ENCODE measurements at regions not wholly inside any gene's neighbourhood (a gene's known extent, or its start where the extent isn't known, plus 50 kb on each side); places are given as distances from the start of the nearest gene placed in this dataset.

DNA sequence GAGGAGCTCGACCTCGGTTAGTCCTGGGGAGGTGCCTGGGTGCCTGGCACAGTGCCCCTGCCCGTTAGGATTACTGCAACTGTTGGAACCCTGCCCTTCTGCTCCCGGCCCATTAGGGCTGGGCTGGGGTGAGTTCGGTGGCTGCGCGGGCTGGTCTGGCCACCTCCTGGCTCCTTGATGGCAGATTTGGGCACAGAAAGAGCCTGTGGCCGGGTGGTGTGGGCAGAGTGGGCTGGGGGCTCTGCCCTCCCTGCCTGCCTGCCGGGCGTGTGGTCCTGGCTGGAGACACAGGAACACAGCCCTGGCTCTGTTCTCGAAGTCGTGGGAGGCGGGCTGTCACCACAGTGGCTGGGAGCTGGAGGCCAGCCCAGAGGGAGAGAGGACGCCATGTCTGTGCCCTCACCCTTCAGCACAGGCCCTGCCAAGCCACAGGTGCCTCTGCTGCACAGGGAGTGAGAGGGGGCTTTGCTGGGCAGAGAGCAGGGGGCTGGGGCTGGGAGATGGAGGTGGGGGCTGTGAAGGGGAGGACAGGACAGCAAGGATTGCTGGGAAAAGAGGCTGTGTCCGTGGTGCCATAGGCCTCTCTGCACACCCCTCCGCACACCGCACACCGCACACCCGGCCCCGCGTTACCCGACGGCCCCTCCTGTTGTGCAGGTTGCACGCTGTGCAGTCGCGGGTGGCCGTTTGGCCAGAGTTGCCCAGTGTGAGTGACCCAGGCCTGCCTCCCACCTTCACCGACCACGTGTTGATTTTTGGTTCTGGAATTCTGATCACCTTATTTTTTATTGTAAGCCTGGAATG lies 236.6 kb upstream of the GSE1 start:
- no peak for DNase-seq (ENCODE audit: low read depth in 3 of 3)

DNA sequence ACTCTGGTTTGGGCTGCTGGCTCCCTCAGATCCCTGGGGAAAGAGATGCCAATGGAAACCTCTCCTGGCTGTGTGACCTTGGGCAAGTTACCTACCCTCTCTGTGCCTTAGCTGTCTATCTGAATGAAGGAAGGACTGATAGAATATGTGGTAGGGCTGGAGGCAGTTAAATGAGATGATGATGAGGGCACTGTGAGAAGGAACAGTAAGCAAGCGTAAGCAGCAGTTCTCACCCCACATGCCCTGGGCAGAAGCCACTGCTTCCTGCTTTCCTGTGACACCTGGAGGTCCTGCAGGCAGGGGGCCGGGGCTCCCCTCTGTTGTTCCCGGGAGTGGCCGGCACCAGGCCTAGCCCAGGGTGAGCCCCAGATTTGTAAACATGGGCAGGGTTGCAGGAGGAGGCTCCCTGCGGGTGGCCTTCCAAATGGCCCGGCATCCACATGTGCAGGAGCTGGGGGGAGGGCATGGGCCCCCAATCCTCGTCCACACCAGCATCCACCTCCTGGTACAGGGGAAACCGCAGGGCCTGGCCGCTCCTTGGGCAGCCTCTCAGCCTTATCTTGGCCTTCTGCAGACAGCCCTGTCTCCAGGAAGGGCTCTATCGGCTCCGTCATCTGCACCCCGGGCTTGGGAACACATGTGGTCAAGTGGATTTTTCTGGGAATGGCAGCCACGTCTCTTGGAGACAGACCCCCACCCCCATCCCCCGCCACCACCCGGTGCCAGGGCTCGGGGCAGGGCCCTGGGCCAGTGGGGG lies 235.6 kb upstream of the GSE1 start:
- no peak for DNase-seq (ENCODE audit: low read depth in 3 of 3)

DNA sequence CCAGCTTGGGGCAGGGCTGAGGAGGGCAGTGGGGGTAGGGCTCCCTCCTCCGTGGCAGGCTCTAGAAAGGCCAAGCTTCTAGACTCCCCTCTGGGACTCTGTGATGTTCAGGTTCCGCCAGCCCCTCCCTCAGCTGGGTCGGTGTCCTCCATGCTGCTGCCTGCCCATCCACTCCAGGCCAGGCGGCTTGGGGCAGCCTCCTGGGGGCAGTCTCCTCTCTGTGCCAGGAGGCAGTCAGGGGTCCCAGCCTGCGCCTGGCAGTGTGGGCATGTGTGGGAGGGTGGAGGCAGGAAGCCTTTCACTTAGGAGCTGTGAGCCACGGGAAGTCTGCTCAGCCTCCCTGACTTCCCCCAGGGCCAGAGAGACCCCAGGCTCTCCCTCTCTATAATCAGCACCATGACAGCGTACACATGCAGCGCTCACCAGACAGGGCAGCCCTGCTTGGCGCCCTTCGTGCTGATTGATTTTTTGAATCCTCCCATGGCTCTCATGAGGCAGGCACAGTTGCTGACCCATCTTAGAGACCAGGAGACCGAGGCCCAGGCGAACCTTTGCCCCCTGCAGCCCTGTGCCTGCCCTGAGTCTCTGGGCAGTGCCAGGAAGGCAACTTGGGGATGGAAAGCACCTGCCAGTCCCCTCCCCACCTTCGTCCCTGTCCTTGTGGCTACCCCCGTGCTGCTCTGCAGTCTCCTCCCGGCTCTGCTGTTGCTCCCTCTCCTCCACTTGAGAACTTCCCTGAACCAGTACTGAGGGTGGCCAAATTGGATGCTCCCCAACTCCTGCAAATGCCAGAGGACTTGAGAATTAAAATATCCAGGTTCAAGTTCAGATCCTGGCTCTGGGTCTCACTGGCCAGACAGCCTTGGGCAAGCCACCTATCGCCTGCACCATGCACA lies 234.7 kb upstream of the GSE1 start:
- DNase-seq (ENCODE audit: low read depth in 3 of 3) = no peak

DNA sequence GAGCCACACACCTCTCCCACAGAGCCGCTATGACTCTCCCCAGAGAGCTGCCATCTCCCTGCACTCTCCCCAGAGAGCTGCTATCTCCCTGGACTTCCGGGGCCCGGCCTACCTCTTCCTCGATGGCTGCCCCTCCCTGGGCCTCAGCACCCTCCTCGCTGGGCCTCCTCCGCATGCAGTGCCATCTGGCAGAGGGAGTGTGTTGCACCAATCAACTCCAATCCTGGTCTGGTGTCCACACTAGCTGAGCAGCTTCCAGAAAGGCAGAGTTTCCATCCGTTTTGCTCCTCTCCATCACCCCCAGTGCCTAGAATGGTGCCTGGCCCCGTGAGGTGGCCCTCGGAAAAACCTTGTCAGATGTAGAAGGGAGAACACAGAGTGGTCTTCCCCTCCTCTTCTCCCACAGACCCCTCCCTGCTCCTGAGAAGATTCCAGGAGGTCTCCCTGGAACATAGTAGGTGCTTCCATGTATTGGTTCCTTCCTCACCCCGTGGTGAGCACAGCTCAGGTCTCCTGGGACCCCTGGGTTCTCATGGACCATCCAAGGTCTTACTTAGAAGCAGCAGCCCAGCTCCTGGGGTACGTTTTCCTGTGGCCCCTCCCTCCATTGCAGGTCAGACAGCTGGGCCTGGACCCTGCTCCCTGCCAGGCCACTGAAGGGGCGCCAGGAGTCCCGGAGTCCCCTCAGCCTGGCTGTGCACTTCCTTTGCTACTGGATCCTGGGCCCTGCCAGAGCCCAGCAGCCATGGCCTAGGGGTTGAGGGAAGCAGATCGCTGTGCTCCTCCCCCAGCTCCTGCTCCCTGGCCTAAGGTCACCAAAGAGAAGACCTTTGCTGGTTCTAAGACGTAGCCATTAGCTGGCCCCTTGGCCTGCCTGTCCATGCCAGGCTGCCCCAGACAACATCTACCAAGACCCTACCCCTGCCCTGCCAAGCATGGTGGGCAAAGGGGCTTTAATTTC lies 233.8 kb upstream of the GSE1 start:
- no peak for DNase-seq (ENCODE audit: low read depth in 3 of 3)

DNA sequence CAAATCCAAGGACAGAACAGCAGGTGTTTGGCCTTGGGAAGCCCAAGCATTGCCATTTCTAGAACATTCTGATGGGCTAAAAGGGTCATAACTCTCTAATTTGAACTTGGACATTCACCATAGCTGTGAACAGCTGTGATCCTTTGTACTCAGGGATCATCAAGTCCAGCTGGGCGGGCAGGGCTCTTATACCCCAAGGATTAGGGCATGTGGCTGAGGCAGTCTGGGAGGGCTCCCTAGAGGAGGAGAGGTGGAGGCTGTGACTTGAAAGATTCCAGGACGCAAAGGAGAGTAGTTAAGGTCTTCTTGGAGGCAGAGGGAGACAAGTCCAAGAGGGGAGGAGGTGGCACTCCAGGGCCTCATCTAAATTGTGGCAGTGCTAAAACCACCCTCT lies 233.1 kb upstream of the GSE1 start:
- DNase-seq (ENCODE audit: low read depth in 3 of 3) = no peak

DNA sequence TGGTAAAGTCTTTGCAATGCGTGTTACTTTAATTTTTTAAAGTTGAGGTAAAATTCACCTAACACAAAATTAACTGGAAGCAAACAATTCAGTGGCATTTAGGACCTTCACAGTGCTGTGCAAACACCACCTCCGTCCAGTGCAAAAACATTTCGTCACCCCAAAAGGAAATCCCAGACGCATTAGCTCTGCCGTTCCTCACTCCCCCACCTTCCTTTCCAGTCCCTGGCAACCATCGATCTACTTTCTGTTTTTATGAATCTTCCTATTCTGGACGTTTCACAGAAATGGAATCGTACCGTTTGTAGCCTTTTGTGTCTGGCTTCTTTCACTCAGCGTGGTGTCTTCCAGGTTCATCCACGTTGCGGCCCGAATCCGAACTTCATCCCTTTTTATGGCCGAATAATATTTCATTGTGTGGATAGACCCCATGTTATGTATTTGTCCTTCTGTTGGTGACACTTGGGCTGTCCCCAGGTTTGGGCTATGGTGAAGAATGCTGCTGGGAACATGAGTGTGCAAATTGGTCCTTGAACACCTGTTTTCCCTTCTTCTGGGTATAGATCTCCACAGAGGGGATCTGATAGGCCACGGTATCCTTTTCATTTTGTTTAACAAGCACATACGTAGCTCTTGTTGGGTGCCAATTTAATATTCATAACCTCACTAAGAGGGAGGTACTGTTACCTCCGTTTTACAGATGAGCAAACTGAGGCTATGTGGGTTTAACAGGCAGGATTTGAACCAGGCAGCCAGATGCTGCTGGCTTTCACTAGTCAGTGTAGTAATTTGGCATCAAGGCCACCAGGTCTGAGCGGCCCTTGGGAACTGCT lies 232.0 kb upstream of the GSE1 start:
- DNase-seq (ENCODE audit: low read depth in 3 of 3) = no peak

DNA sequence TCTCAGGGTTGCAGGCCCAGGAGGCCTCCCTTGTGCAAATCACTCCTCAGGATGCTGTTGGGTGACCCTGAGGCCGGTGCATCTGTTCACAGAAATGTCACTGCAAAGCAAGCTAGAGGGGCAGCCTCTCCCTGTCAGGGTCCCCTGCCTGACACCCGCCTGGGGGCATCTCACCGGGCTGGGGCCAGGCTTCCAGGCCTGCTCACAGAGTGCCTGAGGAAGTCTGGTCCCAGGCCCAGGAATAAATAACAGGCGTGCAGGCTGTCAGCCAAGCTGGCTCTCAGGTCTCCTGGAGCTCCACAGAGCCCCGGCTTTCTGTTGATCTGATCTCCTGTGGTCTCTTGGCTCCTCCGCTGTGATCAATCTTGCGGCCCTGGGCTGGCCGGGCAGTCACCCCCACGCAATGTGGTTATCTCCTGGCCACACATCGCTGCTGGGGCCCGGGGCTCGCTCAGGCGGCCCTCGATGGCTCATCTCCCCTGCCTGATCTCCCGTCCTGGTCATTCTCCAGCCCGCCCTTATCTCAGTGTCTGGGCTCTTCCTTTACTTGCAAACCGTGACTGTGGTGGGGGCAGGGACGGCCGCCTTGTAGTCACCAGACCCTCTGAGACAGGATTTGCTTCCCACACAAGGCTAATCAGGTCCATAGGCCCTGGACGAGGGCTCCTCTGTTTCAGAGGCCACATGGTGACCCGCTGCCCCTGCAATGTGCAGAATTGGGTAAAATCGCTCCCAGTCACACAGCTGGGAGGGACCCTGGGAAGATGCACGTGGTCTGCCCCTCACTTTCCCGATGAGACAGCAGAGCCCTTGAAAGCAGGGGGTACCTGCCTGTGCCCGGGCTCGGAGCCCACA lies 231.2 kb upstream of the GSE1 start:
- no peak for DNase-seq (ENCODE audit: low read depth in 3 of 3)

DNA sequence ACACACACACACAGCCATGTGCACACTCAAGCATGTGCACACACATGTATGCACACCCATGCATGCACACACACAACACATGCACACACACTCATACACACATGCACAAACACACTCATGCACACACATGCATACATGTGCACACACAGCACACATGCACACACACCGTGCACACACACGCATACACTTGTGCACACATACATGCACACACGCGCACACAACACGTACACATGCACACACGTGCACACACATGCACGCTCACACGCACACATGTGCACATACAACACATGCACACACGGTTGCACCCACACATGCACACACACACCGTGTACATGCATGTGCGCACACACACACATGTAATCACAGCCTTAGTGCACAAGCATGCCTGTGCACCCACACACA lies 230.4 kb upstream of the GSE1 start:
- no peak for DNase-seq (ENCODE audit: low read depth in 3 of 3)

DNA sequence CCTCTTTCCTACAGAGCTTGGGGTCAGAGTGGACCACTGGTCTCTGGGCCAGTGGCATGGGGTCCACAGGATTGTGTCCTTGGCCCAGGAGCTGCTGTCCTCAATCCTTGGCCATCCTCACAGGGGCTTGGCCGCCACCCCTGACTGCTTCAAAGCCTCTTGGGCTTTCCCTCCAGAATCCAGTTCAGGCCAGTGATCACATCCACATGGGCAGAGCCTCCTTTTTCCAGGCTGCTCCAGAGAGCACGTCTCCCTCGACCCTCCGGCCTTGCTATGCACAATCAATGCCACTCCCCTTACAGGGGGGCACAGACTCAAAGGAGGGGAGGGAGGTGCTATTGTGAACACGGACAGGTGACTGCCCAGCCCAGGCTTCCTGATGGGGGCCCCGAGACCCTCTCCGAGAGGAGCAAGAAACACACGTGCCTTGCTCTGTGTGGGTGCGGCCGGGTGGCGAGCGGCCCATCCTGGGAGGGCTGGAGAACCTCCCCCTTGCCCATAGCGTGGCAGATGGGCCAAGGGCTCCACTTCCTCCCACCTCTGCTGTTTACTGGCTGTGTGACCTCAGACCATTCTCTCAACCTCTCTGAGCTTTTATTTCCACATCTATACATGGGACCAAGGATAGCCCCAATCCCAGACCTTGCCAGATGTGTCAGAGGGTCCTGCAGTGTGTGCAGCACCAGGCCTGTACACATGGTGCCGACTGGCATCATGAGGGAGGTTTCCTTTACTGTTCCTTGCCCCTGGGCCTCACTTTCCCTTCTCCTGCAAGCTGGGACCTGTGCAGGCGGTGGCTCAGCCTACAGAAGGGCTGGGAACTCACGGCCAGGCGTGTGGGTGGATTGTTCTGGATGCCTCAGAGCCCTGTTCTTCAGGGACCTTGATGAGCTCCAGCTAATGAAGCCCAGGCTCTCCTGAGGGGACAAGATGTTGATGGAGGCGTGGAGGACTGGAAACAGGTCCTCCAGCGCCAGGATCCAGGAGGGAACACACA lies 229.0 kb upstream of the GSE1 start:
- no peak for DNase-seq (ENCODE audit: low read depth in 3 of 3)

DNA sequence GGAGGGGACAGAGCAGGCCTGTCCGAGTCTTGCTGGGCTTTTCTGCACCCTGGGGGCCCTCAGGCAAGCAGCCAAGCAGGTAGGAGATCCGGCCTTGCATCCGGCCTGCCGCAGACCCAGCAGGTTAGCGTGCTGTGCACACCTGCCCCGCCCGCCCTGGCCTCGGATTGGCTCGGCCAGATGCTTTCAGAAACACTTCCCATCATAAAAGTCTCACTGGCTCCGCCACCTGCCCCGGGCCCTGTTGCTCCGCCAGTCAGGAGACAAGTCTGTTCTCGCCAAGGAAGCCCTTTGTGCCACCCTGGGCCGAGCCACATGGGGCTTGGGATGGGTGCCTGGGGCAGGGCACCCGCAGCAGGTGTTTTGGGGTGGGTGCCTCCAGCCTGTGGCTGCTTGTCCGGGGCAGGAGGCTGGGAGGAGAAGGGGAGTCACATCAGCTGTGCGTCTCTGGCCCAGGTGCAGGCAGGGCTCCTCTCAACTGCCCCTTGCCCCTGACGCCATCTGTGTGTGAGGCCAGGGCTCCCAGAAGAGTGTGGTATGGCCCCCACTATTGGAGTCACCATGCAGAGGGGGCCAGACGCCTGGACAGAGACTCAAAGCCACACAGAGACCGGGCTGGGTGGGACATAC lies 228.2 kb upstream of the GSE1 start:
- DNase-seq (ENCODE audit: low read depth in 3 of 3) = no peak

DNA sequence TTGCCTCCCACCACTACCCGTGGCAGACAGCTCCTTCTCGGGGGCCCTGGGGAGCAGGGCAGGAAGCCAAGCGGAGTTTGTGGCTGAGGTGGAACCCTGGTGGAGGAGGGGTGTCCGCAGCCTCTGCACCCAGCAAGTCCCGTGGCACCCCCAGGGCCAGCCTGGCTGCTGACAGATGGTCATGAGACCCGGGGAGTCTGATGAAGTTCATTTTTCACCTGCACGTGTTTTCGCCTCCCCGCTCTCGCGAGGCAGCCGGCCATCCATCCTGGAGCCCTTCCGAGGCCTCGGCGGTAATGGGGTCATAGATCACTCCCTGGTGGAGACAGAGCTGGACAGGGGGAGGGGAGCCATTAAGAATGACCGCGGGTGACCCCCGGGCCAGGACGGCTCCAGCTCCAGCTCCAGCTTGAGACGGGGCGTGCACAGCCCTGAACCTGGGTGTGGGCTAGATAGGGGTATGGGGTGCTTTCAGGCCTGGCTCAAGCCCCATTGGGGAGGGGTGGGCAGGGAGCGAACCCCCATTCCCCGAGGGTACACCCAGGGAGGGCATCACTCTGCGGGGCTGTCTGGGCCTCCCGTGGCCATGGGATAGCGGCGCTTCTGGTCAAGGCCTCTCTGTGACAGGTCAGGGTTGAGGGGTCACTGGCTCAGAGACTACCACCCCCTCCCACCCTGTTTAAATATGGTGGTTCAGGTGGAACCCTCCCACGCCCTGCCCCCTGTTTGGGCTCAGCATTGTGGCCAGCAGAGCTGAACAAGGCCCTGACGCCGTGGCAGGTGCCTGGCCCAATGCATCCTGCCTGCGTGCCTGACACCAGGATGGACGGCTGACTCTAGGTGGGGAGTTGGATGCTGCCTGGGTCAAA lies 227.4 kb upstream of the GSE1 start:
- no peak for DNase-seq (ENCODE audit: low read depth in 3 of 3)

DNA sequence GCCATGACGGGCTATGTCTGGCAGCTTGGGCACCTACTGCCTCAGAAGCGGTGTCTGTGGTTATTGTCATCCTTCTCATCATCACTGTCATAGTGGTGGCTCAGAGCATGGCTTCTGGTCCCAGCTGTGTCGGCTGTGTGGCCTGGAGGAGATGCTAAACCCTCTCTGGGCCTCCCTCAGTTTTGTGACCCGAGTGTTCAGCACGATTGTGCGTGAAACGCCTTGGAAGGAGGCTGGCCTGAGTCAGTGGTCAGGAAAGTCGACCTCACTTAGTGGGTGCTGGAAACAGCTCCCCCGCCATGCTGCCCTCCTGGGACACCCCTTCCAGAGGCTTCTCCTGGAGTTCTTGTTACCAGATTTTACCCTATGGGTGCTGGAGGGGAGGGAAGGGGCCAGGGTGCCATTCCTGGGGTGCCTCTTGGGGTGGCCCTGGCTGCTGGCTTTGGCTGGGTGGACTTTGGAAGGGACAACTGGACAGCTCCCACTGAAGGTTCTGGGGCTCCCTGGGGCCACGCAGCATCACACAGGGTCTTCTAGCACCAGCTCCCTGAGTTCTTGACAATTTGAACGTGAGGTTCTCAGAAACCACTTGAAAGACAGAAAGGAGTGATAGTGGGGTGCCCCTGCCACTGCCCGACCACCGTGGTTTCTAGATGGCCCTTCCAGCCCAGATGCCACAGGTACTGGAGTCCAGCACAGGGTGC lies 226.5 kb upstream of the GSE1 start:
- DNase-seq (ENCODE audit: low read depth in 3 of 3) = no peak

DNA sequence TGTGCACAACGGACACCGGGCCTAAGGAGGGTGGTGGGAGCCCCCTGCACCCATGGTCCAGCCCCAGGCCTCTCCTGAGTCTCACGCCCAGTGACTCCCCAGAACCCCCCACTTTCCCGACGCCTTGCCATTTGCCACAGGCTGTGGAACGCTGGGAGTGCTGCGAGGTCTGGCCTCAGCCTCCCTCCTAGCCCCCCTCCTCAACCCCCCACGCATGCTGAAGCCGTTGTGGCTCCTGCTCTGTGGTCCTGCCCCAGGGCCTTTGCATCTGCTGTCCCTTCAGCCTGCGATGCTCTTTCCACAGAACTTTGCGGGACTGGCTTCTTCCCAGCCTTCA lies 226.0 kb upstream of the GSE1 start:
- no peak for DNase-seq (ENCODE audit: low read depth in 3 of 3)

DNA sequence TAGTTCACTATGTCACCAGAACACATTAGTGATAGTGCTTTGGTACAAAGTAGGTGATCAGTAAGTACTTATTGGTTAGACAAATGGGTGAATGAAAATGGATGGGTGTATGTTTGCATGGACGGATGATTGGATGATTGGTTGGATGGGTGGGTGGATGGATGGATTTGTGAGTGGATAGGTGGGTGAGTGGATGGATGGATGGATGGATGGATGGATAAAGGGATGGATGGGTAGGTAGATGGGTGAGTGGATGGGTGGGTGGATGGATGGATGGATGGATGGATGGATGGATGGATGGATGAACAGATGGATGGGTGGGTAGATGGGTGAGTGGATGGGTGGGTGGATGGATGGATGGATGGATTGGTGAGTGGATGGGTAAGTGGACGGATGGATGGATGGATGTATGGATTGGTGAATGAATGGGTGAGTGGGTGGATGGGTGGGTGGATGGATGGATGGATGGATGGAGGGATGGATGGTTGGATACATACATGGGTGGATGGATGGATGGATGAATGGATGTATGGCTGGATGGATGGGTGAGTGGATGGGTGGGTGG lies 225.3 kb upstream of the GSE1 start:
- no peak for DNase-seq (ENCODE audit: low read depth in 3 of 3)

DNA sequence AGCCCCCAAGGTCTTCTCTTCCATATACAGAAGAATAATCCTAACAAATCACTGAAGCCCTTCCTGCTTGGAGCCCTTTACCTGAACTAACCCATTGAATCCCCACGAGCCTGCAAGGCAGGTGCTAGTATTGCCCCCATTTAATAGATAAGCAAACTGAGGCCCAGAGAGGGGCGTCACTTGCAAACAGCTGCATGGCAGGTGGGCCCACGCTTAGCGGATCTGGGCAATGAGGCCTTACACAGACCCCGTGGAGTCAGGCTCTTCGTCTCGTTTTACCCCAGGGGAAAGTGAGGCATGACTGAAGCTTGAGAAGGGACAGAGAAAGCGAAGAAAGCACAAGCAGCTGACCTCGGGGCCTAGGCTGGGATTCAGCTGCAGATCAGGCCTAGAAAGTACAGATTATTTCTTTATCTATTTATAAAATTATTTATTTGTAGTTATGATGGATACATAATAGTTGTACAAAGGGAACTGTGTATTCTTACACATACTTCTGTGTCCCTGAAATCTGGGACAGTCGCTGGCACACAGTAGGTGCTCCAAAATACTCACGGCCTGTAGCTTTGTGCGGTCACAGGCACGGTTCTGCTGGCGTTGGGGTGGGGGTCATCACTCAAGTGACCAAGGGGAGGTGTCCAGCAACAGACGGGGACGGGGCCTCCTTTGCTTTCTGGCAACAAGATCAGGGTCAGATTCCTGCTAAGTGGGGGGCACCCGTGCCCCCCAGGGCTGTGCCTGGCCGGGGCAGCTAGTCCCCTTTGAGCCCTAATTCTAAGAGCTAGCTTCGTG lies 223.2 kb upstream of the GSE1 start:
- no peak for DNase-seq (ENCODE audit: low read depth in 3 of 3)

Data from stimulated activated CD4-positive, alpha-beta T cell treated with anti-CD3 and anti-CD28 coated beads, TNF-alpha, amount 100 ng/mL, for 48 hours (primary cell).